HL-60/S4 (cell line): ENCODE measurements at regions not wholly inside any gene's neighbourhood (a gene's known extent, or its start where the extent isn't known, plus 50 kb on each side); places are given as distances from the start of the nearest gene placed in this dataset.
"Not testable (repeated sequence)": the region's sequence is repeated elsewhere in the genome, so short reads cannot be mapped to it uniquely, and the experiment has no call there.

Source experiments
- in situ Hi-C: fragments of 300-500 bp; cut with MboI; formaldehyde crosslinking; loops from 2 replicates; pipeline ENCODE4 v1.14.3; 2022; ENCODE audit warnings: low sequenced_read_pairs

DNA sequence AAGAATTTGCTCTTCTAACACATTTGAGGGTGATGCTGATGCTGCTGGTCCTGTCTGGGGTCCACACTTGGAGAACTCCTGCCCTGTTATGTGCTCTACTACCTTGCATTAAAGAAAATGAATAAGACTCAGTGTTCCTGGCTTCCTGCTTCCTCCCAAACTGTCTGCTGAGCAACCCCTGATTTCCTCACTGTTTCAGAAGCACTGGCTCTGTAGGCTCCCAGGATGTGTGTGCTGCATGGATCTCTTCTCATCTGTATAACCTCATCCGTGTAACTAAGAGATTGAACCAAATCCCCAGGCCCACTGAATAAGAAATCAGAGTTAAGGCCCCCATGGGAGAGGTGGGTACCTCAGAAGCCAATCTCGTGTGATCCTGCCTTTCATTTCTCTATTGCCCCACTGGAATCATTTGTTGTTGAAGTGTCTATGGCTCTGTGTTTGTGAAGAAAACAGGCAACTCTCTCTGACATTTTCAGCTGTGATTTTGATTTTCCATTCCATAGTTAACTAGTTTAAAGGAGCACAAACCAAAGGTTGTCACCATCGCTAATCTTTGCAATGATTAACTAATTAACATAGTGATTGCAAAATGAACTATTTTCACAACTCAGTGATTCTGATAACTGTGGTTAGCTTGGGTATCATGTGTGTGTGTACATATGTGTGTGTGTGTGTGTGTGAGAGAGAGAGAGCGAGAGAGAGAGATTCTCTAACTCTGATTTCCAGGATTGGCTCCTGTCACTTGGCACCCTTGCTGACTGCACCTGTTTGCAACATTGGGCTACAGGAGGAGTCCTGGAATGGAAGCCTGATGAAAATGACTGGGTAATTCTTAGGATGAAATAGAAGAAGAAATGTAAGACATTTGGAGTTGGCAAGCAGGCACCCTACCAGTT lies 196.2 kb downstream of the SLC38A4 start:
- in situ Hi-C loops = no loop called here

DNA sequence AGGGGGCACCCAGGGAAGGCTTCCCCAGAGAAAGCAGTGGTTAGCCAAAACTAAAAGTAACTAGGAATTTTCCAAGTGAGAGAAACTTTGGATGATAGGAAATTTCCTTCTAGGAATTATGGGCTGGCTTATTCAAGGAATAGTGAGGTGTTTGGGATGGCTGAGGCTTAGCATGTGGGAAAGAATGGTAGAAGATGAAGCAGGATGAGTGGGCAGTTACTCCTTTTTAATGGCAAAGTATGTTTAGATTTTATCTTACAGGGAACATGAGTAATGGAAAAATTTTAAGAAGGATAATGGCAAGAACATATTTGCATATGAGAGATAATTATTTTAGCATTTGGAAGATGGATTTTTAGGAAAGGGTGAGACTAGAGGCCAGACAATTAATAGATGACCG lies 197.6 kb downstream of the SLC38A4 start:
- in situ Hi-C loops = no loop called here

DNA sequence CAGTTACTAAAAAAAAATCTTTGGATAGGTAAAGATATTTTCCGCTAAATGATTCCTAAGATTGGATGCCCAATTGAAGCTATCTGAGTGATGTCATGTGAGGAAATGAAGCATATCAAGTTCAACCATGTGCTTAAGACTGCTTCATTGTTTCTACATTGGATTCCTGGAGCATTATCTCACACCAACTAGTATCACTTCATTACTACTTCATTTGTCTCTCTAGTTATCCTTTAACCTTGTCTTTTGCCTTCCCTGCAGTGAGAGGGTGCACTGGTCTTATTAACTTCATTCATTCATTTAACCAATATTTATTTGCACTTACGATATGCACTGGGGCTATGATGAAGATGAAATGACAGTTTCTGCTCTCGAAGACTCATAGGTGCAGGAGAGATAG lies 198.1 kb downstream of the SLC38A4 start:
- in situ Hi-C loops = no loop called here

DNA sequence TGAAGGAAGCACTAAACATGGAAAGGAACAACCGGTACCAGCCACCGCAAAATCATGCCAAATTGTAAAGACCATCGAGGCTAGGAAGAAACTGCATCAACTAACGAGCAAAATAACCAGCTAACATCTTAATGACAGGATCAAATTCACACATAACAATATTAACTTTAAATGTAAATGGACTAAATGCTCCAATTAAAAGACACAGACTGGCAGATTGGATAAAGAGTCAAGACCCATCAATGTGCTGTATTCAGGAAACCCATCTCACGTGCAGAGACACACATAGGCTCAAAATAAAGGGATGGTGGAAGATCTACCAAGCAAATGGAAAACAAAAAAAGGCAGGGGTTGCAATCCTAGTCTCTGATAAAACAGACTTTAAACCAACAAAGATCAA lies 206.3 kb downstream of the SLC38A4 start:
- in situ Hi-C loops = not testable (repeated sequence)

DNA sequence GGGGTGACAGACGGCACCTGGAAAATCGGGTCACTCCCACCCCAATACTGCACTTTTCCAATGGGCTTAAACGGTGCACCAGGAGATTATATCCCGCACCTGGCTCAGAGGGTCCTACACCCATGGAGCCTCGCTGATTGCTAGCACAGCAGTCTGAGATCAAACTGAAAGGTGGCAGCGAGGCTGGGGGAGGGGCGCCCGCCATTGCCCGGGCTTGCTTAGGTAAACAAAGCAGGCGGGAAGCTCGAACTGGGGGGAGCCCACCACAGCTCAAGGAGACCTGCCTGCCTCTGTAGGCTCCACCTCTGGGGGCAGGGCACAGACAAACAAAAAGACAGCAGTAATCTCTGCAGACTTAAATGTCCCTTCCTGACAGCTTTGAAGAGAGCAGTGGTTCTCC lies 208.1 kb downstream of the SLC38A4 start:
- in situ Hi-C loops = not testable (repeated sequence)

DNA sequence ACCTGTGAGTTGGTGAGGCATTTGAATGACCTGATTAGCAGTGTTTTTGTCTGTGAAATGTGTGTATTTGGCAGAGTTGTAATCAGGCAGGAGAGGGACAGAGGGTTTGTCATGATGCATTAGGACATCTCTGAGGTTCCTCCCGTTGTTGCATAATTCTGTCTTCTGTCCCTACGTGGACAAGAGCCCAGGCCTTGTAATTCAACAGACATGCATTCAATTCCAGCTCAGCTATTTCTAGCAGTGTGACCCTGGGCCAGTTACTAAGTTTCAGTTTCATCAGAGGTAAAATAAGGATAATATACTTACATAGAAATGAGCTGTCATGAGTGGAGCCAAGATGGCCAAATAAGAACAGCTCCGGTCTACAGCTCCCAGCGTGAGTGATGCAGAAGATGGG lies 208.6 kb downstream of the SLC38A4 start:
- in situ Hi-C loops = no loop called here

DNA sequence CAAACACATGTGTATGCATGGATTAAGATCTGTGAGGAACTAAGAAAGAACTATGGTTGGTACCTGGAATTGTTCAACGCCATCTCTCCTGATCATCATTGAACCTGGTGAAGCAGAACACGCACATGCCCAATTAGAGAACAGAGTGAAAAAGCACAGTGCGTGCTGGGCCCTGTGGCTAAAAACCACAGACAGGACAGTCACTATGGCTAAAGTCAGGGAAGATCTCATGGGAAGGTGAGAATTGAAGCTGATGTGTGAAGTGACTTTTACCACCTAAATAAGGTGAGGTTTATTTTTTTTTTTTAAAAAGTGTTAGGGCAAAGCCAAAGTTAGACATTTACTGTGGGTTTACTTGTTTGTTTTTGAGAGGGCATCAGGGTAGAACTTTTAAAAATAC lies 215.0 kb downstream of the SLC38A4 start:
- in situ Hi-C loops = no loop called here

DNA sequence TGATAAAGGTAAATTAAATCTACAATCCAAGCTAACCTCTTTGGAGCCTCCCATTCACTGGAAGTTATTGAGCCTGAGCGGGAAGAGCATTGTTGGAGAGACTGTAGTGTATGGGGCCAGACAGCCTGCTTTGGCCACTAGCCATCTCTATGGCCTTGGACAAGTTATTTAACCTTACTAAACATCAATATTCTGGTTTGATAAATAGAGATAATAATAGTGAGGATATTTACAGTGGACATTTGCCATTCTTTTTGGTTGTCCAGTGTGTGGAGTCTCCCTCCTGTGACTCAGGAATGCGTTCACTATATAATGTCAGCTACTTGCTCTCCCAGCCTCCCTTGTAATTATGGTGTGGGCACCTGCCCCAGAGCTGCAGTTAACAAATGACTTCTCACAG lies 216.1 kb downstream of the SLC38A4 start:
- in situ Hi-C loops = no loop called here

DNA sequence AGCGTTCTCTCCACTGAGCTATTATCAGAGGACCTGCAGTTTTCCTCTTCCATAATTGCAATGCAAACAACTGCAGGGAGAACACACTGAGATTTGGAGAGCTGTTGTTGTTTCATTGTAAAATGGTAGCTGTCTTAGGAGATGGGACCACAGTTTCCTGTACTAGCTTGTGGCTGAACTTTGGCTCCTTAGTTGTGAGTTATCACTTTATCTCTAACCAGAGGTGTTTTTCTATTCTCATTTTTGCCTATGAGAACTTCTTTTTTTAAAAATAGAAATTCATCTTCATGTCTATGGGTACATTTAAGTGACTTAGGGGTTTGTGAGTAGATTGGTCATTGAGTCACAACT lies 216.5 kb downstream of the SLC38A4 start:
- in situ Hi-C loops = no loop called here

DNA sequence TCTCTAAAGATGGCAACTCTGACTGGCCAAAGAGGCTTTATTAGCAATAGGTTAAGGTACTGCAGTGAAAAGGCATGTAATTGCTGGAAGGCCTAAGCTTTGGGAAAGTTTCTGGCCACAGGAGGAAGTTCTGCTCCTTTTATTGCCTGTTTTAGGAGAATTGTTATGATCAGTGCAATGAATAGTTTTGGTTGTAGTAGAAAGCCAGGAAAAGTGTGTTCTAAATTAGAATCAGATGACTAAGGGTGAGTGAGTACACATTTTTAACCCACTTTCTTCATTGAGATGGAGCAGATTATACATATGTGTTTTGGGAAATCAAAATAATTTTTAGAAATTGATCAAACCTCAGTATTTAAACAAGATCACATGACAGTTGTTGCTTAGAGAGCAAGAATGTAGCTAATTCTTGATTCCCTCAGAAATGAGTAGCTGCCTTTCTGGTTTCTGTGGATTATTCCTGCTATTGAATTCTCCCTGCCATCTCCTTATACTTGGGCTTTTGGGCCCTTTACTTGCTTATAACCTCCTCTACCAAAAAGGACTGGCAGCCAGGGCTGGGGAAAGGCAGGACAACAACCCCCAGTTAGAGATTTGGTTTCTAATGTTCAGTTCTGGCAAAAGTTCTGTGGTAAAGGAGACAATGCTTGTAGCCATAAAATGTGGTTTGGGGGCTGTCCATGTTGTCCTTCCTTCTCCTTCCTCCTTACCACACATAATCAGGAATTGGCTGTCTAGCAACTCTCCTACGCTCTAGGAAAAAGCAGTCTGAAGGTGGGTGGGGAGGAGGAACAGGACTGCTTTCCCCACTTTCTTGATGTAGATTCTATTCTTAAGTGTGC lies 217.1 kb downstream of the SLC38A4 start:
- in situ Hi-C loops = no loop called here

DNA sequence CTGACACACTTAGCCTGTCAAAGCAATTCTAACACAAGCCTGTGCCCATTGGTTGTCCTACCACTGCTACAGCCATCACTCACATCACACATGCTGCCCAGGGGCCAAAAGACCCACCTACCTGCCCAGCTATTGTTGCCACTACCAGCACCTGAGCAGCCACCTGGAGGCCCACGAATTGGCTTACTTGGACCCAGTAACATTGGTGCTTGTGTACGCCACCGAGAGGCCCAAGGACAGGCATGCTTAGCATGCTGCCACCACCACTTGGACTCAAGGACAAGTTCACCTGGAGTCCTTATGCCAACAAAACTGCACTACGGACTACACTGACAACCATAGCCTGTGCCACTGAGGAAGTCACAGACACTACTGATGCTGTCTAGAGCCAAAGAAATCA lies 221.1 kb downstream of the SLC38A4 start:
- in situ Hi-C loops = no loop called here

DNA sequence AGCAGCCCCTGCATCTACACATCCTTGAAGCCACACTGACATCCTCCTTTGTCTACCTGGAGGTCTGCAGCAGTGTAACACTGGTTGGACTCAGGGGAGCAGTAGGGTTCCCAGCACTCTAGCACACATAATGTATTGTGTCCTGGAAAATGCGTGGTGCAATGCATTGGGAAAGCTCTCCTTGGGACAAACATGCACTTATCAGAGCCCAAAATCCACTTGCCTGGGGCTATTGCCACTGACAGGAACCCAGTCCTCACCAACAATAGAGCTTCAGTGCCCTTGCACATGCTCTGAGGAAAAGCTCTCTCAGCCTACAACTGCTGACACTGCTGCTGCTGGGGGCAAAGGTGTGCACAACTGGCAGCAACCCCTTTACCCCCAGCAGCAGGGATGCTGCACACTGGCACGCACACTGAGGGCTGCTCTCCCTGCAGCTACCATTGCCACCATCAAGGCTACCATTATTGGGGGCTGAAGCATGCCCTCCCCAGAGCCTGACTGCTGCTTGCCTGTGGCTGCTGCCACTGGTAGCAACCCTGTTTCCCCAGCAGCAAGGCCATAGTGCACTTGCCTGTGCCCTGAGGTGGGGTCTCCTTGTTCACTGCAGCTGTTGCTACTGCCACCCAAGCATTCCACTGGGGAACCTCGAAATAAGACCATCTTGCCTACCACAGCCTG lies 221.9 kb downstream of the SLC38A4 start:
- in situ Hi-C loops = no loop called here

DNA sequence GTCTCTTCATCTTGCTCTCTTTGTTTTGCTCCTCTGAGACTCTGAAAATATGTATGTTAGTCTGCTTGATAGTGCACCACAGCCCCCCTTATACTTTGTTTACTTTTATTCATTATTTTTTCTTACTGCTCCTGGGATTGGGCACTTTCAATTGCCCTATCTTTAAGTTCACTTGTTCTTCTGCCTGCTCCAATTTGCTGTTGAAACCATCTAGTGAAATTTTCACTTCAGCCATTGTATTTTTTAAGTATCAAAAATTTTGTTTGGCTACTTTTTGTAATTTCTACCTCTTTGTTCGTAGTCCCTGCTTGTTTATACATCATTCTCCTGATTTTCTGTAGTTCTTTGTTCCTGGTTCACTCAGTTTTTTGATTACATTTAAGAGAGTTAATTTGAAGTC lies 223.3 kb downstream of the SLC38A4 start:
- in situ Hi-C loops = no loop called here

DNA sequence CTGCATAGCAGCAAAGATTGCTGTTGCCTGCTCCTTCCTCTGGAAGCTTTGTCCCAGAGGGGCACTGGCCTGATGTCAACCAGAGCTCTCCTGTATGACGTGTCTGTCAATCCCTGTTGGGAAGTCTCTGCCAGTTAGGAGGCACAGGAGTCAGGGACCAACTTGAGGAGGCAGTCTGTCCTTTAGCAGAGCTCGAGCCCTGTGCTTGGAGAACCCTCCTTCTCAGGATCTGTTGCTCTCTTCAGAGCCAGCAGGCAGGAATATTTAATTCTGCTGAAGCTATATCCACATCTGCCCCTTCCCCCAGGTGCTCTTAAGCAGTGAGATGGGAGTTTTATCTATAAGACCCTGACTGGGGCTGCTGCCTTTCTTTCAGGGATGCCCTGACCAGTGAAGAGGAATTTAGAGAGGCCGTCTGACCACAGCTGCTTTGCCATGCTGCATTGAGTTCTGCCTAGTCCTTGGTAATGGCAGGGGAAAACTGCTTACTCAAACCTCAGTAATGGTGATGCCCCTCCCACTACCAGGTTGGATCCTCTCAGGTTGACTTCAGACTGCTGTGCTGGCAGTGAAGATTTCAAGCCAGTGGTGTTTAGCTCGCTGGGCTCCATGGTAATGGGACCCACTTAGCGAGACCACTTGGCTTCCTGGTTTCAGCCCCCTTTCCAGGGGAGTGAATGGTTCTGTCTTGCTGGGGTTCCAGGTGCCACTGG lies 218.6 kb upstream of the SLC38A2 start:
- in situ Hi-C loops = no loop called here

DNA sequence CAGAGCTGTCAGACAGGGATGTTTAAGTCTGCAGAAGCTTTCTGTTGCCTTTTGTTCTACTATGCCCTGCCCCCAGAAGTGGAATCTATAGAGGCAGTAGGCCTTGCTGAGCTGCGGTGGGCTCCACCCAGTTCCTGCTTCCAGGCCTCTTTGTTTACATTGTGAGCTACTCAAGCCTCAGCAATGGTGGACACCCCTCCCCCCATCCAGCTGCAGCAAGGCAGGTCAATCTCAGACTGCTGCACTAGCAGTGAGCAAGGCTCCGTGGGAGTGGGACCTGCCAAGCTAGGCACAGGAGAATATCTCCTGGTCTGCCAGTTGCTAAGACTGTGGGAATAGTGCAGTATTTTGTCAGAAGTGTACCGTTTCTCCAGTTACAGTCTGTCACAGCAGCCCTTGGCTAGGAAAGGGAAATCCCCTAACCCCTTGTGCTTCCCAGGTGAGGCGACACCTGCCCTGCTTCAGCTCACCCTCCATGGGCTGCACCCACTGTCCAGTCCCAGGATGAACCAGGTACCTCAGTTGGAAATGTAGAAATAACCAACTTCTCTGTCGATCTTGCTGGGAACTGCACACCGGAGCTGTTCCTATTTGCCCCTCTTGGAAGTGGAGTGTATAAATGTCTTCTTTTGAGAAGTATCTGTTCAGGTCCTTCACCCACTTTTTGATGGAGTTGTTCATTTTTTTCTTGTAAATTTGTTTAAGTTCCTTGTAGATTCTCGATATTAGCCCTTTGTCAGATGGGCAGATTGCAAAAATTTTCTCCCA lies 213.5 kb upstream of the SLC38A2 start:
- in situ Hi-C loops = no loop called here

DNA sequence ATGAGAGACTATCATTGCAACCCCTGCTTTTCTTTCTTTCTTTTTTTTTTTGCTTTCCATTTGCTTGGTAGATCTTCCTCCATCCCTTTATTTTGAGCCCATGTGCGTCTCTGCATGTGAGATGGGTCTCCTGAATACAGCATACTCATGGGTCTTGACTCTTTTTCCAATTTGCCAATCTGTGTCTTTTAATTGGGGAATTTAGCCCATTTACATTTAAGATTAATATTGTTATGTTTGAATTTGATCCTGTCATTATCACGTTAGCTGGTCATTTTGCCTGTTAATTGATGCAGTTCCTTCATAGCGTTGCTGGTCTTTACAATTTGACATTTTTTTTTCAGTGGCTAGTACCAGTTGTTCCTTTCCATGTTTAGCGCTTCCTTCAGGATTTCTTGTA lies 211.5 kb upstream of the SLC38A2 start:
- in situ Hi-C loops = not testable (repeated sequence)

DNA sequence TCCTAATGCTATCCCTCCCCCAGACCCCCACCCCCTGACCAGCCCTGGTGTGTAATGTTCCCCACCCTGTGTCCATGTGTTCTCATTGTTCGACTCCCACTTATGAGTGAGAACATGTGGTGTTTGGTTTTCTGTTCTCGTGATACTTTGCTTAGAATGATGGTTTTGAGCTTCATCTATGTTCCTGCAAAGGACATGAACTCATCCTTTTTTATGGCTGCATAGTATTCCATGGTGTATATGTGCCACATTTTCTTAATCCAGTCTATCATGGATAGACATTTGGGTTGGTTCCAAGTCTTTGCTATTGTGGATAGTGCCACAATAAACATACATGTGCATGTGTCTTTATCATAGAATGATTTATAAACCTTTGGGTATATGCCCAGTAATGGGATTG lies 209.4 kb upstream of the SLC38A2 start:
- in situ Hi-C loops = not testable (repeated sequence)

DNA sequence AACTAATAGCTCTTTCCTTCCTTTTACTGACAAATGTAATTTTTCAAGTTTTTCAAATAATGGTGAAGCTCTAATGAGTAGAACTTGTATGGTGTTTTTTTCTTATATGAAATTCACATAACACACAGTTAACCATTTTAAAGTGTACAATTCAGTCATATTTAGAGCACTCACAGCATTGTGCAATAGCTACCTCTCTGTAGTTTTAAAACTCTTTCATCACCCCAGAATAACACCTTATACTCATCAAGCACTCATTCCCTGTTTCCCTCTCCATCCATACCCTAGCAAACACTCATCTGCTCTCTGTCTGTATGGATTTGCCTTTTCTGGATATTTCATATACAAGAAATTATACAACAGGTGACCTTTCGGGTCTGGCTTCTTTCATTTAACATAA lies 207.9 kb upstream of the SLC38A2 start:
- in situ Hi-C loops = no loop called here

DNA sequence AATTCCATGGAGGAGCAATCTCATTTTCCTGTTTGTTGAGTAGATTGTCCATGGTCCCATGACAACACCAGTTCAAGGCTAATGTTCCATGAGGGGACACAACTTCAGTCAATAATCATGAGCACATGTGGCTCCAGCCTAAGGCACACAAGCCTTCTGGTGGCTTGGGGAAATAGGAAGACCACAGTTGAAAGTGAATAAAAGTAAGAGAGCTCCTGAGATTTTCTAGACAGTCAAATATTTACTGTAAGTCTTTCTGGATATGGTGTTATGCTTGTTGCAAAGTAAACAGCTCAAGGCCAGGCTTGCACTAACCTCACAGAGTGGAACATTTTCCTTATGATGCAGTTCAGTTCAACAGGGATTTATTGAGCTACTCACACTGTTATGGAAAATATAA lies 206.9 kb upstream of the SLC38A2 start:
- in situ Hi-C loops = no loop called here
